ENCODE measurements at regions not wholly inside any gene's neighbourhood (a gene's known extent, or its start where the extent isn't known, plus 50 kb on each side); places are given as distances from the start of the nearest gene placed in this dataset.

- H3K4me3 Mint-ChIP-seq, result no peak overlapping the region
- TF ChIP-seq CTCF (conservative IDR thresholded peaks at IDR 0.05), result no peak
- H3K4me1 Mint-ChIP-seq (ENCODE audit: unreplicated experiment), result no peaks in the 10 kb centered on the region
- no peak overlapping the region for H3K27ac Mint-ChIP-seq
- H3K36me3 Mint-ChIP-seq, result no peaks in the 10 kb centered on the region
- peaks cover 9% of the 10 kb centered on the region for H3K9me3 Mint-ChIP-seq
- no peaks in the 10 kb centered on the region for H3K27me3 Mint-ChIP-seq
- DNase-seq (ENCODE audit: extremely low spot score, unreplicated experiment), result no peak
These were observed 111.6 kb downstream of the MAGEE2 start for GRCh38 chrX:75673468-75673867.

GRCh38 chrX:75655627-75656026 is 129.4 kb downstream of the MAGEE2 start:
- no peaks in the 10 kb centered on the region for H3K4me1 Mint-ChIP-seq (ENCODE audit: unreplicated experiment)
- no peak for DNase-seq (ENCODE audit: extremely low spot score, unreplicated experiment)
- TF ChIP-seq CTCF (conservative IDR thresholded peaks at IDR 0.05), result no peak
- H3K9me3 Mint-ChIP-seq, result peaks cover 7% of the 10 kb centered on the region
- no peak overlapping the region for H3K4me3 Mint-ChIP-seq
- H3K36me3 Mint-ChIP-seq, result no peaks in the 10 kb centered on the region
- H3K27ac Mint-ChIP-seq, result no peak overlapping the region
- H3K27me3 Mint-ChIP-seq, result no peaks in the 10 kb centered on the region

GRCh38 chrX:75649829-75650228 is 127.0 kb upstream of the ZDHHC15 start:
- no peaks in the 10 kb centered on the region for H3K4me1 Mint-ChIP-seq (ENCODE audit: unreplicated experiment)
- no peak overlapping the region for H3K4me3 Mint-ChIP-seq
- no peaks in the 10 kb centered on the region for H3K36me3 Mint-ChIP-seq
- H3K9me3 Mint-ChIP-seq, result peaks cover 14% of the 10 kb centered on the region
- no peak for TF ChIP-seq CTCF (conservative IDR thresholded peaks at IDR 0.05)
- H3K27me3 Mint-ChIP-seq, result no peaks in the 10 kb centered on the region
- no peak overlapping the region for H3K27ac Mint-ChIP-seq
- no peak for DNase-seq (ENCODE audit: extremely low spot score, unreplicated experiment)

- Mint-ChIP-seq H3K4me1 (ENCODE audit: unreplicated experiment) (no peaks in the 10 kb centered on the region), H3K27ac (no peak overlapping the region), H3K9me3 (peaks cover 18% of the 10 kb centered on the region), H3K27me3 (no peaks in the 10 kb centered on the region), H3K36me3 (no peaks in the 10 kb centered on the region), H3K4me3 (no peak overlapping the region)
- no peak for TF ChIP-seq CTCF (conservative IDR thresholded peaks at IDR 0.05)
- no peak for DNase-seq (ENCODE audit: extremely low spot score, unreplicated experiment)
These were observed 126.2 kb upstream of the ZDHHC15 start for GRCh38 chrX:75648803-75649588.

- no peaks in the 10 kb centered on the region for H3K36me3 Mint-ChIP-seq
- no peaks in the 10 kb centered on the region for H3K27me3 Mint-ChIP-seq
- no peaks in the 10 kb centered on the region for H3K4me1 Mint-ChIP-seq (ENCODE audit: unreplicated experiment)
- no peak for TF ChIP-seq CTCF (conservative IDR thresholded peaks at IDR 0.05)
- peaks cover 9% of the 10 kb centered on the region for H3K9me3 Mint-ChIP-seq
- no peak overlapping the region for H3K4me3 Mint-ChIP-seq
- H3K27ac Mint-ChIP-seq, result no peak overlapping the region
- DNase-seq (ENCODE audit: extremely low spot score, unreplicated experiment), result no peak
These were observed 120.0 kb upstream of the ZDHHC15 start for GRCh38 chrX:75642811-75643361.
